Pons (tissue), 1 donor: ENCODE measurements at regions not wholly inside any gene's neighbourhood (a gene's known extent, or its start where the extent isn't known, plus 50 kb on each side); places are given as distances from the start of the nearest gene placed in this dataset.

Source experiments
- DNase-seq: peaks from one replicate; pipeline ENCODE4 v3.0.0-alpha.2; 2016; ENCODE audit warnings: low spot score

GRCh38 chr12:92000597-92000996 lies 145.0 kb downstream of the BTG1 start:
- DNase-seq, result no peak

DNA sequence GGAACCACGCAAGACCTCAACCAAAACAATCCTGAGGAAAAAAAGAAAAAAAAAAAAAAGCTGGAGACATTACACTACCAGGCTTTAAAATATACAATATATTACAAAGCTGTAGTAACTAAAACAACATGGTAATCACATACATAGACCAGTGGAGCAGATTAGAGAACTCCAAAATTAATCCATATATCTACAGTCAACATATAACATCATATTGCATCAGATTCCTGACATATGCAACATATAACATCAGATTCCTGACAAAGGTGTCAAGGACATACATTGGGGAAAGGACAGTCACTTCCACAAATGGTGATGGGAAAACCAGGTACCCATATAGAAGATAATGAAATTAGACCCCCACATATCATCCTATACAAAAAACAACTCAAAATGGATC lies 145.8 kb downstream of the BTG1 start:
- DNase-seq, result no peak

DNA sequence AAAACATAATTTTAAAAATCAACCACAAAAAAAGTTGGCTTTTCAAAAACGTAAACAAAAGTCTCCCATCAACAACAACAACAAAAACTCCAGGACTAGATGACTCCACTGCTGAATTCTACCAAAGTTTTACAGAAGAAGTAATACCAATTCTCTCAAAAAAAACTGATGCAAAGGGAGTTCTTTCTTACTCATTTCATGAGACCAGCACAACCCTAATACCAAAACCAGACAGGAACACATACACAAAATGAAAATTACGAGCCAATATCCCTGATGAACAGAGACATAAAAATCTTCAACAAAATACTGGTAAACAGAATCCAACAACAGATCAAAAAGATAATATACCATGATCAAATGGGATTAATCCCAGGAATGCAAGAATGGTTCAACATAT lies 147.3 kb downstream of the BTG1 start:
- DNase-seq, result no peak

GRCh38 chr12:91994208-91994797 lies 151.3 kb downstream of the BTG1 start:
- DNase-seq, result no peak

DNA sequence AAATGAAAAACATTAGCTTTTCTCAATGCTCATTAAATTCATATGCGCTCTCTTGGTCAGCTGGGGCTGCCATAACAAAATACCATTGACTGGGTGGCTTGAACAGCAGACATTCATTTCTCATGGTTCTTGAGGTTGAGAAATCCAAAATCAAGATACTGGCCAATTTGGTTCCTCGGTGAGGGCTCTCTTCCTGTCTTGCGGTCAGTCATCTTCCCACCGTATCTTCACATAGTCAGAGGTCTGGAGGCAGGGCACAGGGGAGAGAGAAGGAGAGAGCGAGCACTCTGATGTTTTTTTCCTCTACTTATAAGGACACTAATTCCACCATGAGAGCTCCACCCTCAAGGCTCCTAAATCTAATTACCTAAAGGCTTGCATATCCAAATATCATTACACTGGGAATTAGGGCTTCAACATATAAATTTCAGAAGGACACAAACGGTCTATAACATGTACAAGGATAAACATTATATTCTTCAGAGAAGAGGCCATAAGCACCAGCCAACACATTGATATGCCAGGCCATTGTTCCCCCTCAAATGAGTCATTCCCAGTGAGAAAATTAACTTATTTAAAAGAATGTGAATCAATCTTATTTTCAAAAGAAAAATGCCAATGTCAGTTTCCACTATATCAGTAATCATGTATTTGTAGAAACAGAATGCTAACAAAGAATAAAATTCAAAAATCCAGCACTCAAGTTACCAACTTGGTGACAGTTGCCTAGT lies 152.2 kb downstream of the BTG1 start:
- DNase-seq, result no peak

DNA sequence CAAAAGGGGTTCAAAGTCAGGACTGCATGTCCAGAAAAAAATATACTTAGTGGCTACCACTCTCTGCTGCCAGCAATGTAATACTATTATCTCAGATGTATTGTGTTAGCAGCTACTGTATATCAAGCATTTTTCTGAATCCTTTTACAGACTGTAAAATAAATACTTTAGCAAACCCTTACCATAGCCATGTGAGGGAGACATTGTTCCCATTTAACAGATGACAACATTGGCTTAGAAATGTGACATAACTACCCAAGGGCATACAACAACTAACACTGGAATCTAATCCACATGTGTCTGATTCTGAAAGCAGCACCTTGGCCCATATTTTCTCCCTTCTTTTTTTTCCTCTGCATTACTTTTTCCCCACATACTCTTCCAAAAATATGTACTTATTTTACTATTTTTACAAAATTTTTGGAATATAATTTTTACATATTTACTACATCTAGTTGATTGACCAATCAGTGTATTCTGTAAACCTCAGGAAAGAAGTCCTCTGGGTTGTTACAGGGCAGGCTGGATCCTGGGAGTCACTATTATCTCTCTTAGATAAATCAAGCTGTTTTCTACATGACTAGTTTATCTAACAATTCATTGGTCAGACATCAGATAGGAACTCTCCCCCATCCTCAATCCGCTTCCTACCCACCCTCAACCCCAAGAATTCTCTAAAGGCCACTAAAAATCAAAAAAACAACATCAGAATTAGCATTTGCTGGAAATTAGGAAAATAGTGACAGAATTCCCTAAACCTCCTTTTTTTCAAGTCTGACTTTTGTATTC lies 154.1 kb downstream of the BTG1 start:
- no peak for DNase-seq

DNA sequence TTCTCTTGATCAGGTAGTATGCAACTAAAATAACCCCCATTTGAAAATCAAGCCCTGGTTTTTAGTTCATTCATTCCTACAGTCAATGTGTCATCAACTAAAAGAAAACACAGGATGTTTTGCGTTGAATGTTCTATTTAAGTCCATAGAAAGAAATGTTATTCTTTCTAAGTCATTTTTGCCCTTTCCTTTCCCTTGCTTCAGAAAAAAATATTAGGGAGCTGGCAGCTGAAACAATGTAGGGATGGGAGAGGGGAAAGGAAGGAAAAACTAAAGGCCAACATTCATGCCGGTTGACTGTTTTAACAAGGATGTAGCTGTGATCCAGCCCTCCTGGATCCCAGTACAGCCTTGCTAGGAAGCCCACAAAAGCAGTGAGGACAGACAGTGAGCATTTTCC lies 155.1 kb downstream of the BTG1 start:
- no peak for DNase-seq

GRCh38 chr12:91989143-91989542 lies 156.5 kb downstream of the BTG1 start:
- DNase-seq, result no peak

DNA sequence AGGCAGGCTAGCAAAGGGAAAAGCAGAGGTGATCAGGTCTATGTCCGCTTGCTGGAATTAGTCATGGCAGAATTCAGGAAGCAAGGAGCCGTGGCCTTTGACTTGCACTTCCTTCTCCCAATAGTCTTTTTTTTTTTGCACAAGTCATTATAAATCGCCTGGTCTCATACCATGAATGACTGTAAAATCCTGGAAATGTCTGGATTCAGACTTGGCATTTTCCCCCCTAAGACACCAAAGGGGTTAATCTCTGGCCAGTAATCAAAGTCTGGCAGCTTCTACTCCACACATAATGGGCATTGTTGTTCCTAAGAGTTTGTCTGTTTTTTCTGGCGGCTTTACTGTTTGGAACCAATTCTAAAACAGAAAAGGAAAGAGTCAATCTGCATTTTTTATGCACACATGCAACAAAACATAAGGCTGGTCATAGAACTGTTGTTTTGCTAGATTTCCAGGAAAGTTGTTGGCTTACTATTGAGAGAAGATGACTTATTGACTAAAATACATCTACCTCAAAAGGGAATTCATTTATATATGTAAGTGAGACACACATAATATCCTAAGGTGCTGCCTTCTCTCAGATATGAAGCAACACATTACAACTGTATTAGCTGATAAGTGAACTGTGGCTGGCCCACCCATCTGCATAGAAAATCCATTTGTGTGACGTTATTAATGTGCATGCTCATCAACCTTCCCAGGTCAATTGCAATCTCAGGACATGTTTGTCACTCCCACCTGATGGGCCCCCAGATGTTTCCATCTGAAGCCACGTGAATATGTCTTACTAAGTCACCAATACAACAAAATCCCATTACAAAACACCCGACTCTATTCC lies 157.3 kb downstream of the BTG1 start:
- DNase-seq, result peak; percentile 81

- DNase-seq, result no peak
Measured at GRCh38 chr12:91986084-91986483, 159.6 kb downstream of the BTG1 start.

- peak; percentile 68 for DNase-seq
Measured at GRCh38 chr12:91985002-91985787, 160.5 kb downstream of the BTG1 start.

- DNase-seq, result no peak
Measured at GRCh38 chr12:91984556-91984955, 161.1 kb downstream of the BTG1 start.

DNA sequence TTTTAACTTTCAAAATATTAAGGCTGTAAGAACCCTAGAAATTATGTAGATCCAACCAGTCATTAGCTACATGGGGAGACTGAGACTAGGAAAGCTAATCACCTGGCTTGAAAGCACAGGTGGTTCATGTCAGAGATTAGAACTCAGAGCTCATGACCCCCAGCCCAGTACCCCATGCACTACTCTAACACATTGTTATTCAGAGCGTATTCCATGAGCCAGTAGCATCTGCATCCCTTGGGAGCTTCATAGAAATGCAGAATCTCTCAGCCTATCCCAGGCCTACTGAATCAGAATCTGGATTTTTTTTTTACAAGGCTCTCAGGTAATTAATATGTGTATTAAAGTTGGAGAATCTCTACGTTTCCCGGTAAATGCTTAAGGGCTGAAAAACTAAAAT lies 161.7 kb downstream of the BTG1 start:
- no peak for DNase-seq

GRCh38 chr12:91982946-91983345 lies 162.7 kb downstream of the BTG1 start:
- no peak for DNase-seq

GRCh38 chr12:91980389-91980821 lies 165.2 kb downstream of the BTG1 start:
- DNase-seq, result no peak

DNA sequence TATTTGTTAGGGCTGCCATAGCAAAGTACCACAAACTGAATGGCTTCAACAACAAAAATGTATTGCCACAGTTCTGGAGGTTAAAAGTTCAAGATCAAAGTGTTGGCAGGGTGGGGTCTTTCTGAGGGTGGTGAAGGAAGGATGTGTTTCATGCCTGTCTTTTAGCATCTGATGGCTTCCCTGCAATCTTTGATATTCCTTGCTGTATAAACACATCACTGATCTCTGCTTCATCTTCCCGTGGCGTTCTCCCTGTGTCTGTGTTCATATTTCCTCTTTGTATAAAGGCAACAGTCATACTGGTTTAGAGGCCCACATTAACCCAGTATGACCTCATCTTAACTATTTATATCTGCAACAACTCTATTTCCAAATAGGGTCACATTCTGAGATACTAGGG lies 167.5 kb downstream of the BTG1 start:
- DNase-seq, result no peak

GRCh38 chr12:91975891-91976290 lies 169.8 kb downstream of the BTG1 start:
- DNase-seq, result no peak

DNA sequence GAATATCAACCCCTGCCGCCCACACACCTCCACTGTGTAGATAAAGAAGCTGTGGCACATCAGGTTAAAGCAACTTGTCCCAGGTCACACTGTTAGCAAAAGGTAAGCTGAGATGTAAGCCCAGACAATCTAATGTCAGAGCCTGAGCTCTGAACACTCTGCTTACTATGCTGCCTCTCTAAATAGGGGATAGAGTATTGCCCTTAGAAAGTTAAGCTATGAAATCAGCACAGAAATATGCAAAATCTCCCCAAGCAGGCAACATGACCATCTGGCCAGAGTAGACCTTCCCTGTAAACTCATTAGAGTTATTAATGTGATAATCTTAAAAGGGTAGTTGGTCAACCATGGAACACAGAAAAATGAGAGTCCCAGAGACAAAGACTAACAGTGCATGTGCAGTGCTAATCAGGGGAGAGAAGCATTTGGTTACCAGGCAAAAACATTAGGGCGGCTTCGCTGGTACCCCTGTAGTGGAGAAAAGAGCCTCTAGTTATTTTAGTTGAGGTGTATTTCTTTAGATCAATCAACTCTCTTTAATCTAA lies 171.0 kb downstream of the BTG1 start:
- DNase-seq, result no peak

DNA sequence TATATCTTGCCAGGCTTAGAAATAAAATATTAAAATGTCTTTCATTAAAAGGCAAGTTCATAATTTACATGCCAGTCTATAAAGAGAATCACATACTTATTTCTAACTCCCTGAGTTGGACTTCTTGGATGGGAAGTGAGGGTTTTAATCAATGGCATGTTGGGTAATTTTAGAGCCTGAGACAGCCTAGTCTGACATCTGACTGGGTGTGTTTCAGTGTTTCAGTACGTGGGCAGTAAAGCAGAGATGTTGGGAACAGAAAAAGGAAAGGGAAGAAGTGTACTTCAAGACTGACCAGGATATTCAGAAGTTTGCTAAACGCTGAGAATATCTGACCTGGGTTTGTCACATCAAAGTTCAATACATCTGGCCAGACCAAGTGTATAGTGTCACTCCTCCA lies 171.8 kb downstream of the BTG1 start:
- DNase-seq, result no peak

DNA sequence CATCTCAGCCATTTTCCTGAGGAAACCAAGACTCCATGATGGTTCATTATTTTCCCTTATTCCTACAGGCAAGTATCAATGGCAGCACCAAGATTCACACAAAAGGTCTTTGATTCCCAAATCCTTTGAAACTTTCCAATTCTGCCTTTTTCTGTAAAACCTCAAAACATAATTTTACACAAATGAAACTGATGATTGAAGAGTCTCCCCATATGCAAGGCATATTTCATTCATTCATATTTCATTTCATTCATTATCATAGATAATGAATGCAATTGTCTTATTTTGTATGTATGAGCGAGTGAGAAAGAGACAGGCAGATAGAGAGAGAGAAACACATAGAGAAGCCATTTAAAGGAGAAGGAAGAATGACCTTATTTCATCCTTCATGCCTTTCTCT lies 172.8 kb downstream of the BTG1 start:
- DNase-seq, result no peak

DNA sequence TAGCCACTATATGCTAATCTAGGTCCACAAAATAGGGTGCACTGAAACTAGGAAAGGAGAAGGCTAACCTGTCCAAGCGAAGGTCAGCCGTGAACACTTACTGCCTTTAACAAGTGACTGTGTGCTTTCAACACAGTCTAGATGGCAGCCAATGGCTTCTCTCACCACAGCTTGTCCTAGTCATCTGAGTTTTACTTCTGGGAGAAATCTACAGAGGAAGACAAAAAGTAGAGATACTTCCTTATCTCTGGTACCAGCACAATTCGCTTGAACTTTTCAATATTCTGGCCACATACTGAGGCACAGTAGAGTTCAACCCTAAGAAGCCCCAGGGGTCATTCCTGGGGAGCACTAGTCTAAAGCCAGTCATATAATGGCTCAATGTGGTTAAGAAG lies 176.9 kb downstream of the BTG1 start:
- DNase-seq, result no peak
